Ovary (tissue), 3 donors: ENCODE measurements at regions not wholly inside any gene's neighbourhood (a gene's known extent, or its start where the extent isn't known, plus 50 kb on each side); places are given as distances from the start of the nearest gene placed in this dataset.

Source experiments
- CTCF ChIP-seq, 3 donors: fragments of 450-650 bp in 2 of 3; fragments of 200-600 bp in 1 of 3; IDR thresholded peaks; one replicate each; pipeline versions ENCODE4 v1.5.1 to v1.8.0; 2016 to 2022; ENCODE audit warnings: antibody characterized with exemption in 3 of 3, mild to moderate bottlenecking in 1 of 3
- EP300 ChIP-seq: sonication (generic); formaldehyde crosslinking; IDR thresholded peaks from one replicate; pipeline ENCODE4 v1.6.1; 2017; ENCODE audit warnings: antibody characterized with exemption
- POLR2A ChIP-seq: fragments of 450-650 bp; IDR thresholded peaks from one replicate; pipeline ENCODE4 v1.6.1; 2017; ENCODE audit warnings: antibody characterized with exemption, mild to moderate bottlenecking, moderate library complexity
- donor health status: DM: no; HTN: no; CAD: no.

GRCh38 chr2:199704358-199705238, 146.4 kb downstream of the FTCDNL1 start:
- TF ChIP-seq EP300 (no peak), CTCF (IDR thresholded peaks at IDR 0.05) (no peak), POLR2A (no peak)
